ENCODE measurements at regions not wholly inside any gene's neighbourhood (a gene's known extent, or its start where the extent isn't known, plus 50 kb on each side); places are given as distances from the start of the nearest gene placed in this dataset.
"Not testable (repeated sequence)": the region's sequence is repeated elsewhere in the genome, so short reads cannot be mapped to it uniquely, and the experiment has no call there.

DNA sequence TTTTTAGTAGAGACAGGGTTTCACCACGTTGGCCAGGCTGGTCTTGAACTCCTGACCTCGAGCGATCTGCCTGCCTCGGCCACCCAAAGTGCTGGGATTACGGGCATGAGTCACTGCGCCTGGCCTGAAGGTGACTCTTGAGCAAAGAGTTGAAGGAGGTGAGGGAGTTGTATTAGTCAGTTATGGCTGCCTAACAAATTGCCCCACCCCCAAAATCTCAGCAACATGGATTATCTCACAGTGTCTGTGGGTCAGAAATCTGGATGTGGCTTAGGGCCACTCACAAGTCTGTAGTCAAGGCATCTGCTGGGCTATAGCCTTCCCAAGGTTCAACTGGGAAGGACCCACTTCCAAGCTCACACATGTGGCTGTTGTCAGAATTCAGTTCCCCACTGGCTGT lies 52.8 kb upstream of the ADGRE5 start:
- H3K27me3 Mint-ChIP-seq = peaks cover 32% of the 10 kb centered on the region
- no peak overlapping the region for H3K4me3 Mint-ChIP-seq
- H3K9me3 Mint-ChIP-seq = no peaks in the 10 kb centered on the region
- H3K27ac Mint-ChIP-seq = no peak overlapping the region
- no peaks in the 10 kb centered on the region for H3K4me1 Mint-ChIP-seq (ENCODE audit: low read depth)
- intact Hi-C loops (cut with micrococcal nuclease) = no loop called here
- H3K36me3 Mint-ChIP-seq (ENCODE audit: low read depth) = no peaks in the 10 kb centered on the region

DNA sequence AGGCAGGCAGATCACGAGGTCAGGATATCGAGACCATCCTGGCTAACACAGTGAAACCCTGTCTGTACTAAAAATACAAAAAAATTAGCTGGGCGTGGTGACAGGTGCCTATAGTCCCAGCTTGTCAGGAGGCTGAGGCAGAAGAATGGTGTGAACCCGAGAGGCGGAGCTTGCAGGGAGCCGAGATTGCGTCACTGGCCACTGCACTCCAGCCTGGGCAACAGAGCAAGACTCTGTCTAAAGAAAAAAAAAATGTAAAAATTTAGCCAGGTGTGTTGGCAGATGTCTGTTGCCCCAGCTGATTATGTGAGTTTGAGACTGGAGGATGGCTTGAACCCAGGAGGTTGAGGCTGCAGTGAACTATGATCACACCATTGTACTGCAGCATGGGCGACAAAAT lies 54.2 kb upstream of the ADGRE5 start:
- H3K9me3 Mint-ChIP-seq; H3K4me3 Mint-ChIP-seq; H3K4me1 Mint-ChIP-seq (ENCODE audit: low read depth); intact Hi-C loops (cut with micrococcal nuclease); H3K27ac Mint-ChIP-seq; H3K36me3 Mint-ChIP-seq (ENCODE audit: low read depth): not testable (repeated sequence)
- peaks cover 29% of the 10 kb centered on the region for H3K27me3 Mint-ChIP-seq

DNA sequence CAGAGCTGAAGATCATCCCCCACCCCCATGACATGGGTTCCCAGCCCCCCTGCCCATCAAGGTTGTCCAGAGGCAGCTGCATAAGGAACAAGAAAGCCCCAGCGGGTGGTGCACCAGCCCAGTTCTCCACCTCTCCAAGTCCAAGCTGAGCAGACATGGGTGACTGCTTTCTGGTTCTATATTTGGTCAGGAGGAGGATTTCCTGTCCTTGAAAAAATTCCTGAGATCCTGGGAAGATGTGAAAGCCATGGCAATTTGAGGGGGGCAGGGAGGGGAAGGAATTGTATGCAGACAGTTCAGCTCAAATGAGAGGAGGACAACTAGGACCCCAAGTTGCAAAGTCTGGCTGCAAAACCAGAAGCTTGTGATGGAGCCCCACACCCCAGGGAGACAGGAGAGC lies 55.4 kb upstream of the ADGRE5 start:
- Mint-ChIP-seq H3K27ac (no peak overlapping the region), H3K36me3 (ENCODE audit: low read depth) (no peaks in the 10 kb centered on the region), H3K27me3 (peaks cover 40% of the 10 kb centered on the region), H3K4me1 (ENCODE audit: low read depth) (no peaks in the 10 kb centered on the region), H3K9me3 (no peaks in the 10 kb centered on the region), H3K4me3 (no peak overlapping the region)
- intact Hi-C loops (cut with micrococcal nuclease) = no loop called here

DNA sequence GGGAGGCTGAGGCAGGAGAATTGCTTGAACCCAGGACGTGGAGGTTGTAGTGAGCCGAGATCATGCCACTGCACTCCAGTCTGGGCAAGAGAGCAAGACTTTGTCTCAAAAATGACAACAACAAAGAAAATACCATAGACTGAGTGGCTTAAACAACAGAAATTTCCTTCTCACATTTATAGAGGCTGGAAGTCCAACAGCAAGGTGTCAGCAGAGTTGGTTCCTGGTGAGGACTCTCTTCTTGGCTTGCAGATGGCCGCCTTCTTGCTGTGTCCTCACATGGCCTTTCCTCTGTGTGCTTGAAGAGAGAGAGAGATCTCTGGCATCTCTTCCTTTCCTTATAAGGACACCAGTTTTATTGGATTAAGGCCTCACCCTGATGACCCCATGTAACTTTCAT lies 56.1 kb upstream of the ADGRE5 start:
- Mint-ChIP-seq H3K36me3 (ENCODE audit: low read depth) (no peaks in the 10 kb centered on the region), H3K27ac (no peak overlapping the region), H3K4me1 (ENCODE audit: low read depth) (no peaks in the 10 kb centered on the region), H3K4me3 (no peak overlapping the region), H3K9me3 (peaks cover 4% of the 10 kb centered on the region), H3K27me3 (peaks cover 44% of the 10 kb centered on the region)
- intact Hi-C loops (cut with micrococcal nuclease) = no loop called here

DNA sequence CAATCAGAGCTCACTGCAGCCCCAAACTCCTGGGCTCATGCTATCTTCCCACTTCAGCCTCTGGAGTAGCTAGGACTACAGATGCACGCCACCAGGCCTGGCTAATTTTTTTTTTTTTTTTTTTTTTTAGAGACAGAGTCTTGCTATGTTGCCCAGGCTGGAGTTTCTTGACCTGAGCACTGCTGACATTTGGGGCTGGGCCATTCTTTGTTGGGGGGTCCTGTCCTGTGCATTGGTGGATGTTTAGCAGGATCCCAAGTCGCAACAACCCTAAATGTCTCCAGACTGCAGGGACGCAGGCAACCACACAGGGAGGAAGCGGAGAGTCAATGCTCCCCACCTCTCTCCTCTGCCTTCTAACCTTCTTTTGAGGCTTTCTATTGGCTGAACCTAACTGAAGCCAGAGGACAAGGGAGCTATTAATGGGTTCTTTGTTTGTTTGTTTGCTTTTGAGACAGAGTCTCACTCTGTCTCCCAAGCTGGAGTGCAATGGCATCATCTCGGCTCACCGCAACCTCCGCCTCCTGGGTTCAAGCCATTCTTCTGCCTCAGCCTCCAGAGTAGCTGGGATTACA lies 58.3 kb upstream of the ADGRE5 start:
- Mint-ChIP-seq H3K27ac (no peak overlapping the region), H3K4me1 (ENCODE audit: low read depth) (no peaks in the 10 kb centered on the region), H3K27me3 (peaks cover 52% of the 10 kb centered on the region), H3K36me3 (ENCODE audit: low read depth) (no peaks in the 10 kb centered on the region), H3K4me3 (no peak overlapping the region), H3K9me3 (peaks cover 8% of the 10 kb centered on the region)
- intact Hi-C loops (cut with micrococcal nuclease) = no loop called here

DNA sequence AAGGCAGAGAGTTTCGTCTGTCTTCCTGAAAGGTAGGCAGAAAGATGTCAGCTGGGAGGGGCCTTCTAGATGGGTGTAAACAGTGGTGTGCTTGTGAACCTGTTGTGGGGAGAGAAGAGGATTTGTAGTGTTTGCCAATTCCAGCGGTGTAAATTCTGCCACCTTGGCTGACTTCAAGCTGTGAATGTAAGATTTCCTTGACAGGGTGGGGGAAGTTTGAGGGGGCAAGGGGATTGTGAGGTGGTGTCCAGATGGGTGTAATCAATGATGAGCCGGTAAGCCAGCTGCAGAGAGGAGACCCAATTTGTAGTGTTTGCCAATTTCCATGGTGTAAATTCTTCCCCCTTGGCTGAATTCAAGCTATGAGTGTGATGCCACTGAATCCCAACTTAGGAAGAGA lies 61.0 kb upstream of the ADGRE5 start:
- Mint-ChIP-seq H3K36me3 (ENCODE audit: low read depth) (no peaks in the 10 kb centered on the region), H3K27ac (no peak overlapping the region), H3K4me3 (no peak overlapping the region), H3K27me3 (peaks cover 53% of the 10 kb centered on the region), H3K4me1 (ENCODE audit: low read depth) (no peaks in the 10 kb centered on the region), H3K9me3 (peaks cover 8% of the 10 kb centered on the region)
- intact Hi-C loops (cut with micrococcal nuclease) = no loop called here

DNA sequence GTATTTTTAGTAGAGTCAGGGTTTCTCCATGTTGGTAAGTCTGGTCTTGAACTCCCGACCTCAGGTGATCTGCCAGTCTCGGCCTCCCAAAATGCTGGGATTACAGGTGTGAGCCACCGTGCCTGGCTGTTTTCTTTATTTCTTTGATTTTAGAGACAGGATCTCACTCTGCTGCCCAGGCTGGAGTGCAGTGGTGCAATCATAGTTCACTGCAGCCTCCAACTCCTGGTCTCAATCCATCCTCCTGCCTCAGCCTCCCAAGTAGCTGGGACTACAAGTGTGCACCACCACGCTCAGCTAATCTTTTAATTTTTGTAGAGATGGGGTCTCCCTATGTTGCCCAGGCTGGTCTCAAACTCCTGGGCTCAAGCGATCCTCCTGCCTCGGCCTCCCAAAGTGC lies 61.5 kb upstream of the ADGRE5 start:
- H3K27me3 Mint-ChIP-seq = peaks cover 55% of the 10 kb centered on the region
- H3K9me3 Mint-ChIP-seq; H3K36me3 Mint-ChIP-seq (ENCODE audit: low read depth); intact Hi-C loops (cut with micrococcal nuclease); H3K27ac Mint-ChIP-seq; H3K4me1 Mint-ChIP-seq (ENCODE audit: low read depth); H3K4me3 Mint-ChIP-seq: not testable (repeated sequence)

DNA sequence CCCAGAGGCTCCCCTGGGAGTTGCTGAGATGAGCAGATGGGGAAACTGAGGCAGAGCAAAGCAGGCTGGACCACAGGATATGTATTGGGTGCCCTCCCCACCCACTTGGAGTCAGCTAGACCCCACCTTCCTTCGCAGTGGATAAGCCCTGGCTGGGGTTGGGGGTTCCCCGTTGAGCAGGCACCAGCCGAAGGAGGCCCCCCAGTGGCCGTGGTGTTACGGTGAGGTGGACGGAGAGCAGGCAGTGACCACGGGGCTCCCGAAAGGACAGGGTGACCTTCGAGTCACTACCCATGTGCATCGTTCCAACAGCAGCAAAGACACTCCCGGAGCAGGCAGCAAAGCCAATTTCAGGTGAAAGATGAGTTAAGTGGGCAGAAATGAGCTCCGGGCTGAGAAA lies 62.4 kb upstream of the ADGRE5 start:
- peaks cover 8% of the 10 kb centered on the region for H3K9me3 Mint-ChIP-seq
- H3K27ac Mint-ChIP-seq = no peak overlapping the region
- no peaks in the 10 kb centered on the region for H3K4me1 Mint-ChIP-seq (ENCODE audit: low read depth)
- no peak overlapping the region for H3K4me3 Mint-ChIP-seq
- no peaks in the 10 kb centered on the region for H3K36me3 Mint-ChIP-seq (ENCODE audit: low read depth)
- H3K27me3 Mint-ChIP-seq = peaks cover 57% of the 10 kb centered on the region
- intact Hi-C loops (cut with micrococcal nuclease) = no loop called here

DNA sequence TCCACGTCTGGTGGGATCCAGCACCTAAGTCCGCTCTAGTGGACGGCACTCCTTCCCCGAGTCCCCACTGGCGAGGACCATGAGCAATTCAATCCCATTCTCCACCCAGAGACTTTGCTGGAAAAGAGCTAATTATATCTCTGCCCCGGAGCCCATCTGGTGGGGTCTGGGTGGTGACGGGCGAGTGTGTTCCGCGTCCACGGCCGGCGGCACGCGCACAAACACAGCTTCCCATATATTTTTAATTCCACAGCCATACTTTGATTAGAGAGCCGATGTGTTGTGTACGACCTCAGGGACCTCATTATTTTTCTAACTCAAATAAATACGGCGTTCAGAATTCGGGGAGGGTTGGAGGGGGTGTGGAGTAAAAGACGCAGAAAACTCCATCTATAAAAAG lies 64.1 kb upstream of the ADGRE5 start:
- Mint-ChIP-seq H3K36me3 (ENCODE audit: low read depth) (no peaks in the 10 kb centered on the region), H3K27ac (no peak overlapping the region), H3K9me3 (peaks cover 8% of the 10 kb centered on the region)

DNA sequence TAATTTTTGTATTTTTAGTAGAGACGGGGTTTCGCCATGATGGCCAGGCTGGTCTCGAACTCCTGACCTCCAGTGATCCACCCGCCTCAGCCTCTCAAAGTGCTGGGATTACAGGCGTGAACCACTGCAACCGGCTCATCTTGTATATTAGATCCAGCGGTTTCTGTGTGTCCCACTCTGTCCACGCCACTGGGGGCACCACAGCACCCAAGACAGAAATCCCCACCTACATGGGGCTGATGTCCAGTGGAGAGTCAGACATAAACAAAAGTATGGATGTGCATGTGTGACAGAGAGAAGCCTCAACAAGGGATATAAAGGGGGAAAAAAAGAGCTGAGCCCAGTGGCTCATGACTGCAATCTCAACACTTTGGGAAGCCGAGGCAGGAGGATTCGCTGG lies 65.8 kb upstream of the ADGRE5 start:
- H3K27ac Mint-ChIP-seq = no peak overlapping the region
- no peak overlapping the region for H3K4me3 Mint-ChIP-seq
- peaks cover 1% of the 10 kb centered on the region for H3K4me1 Mint-ChIP-seq (ENCODE audit: low read depth)
- no peaks in the 10 kb centered on the region for H3K36me3 Mint-ChIP-seq (ENCODE audit: low read depth)
- peaks cover 54% of the 10 kb centered on the region for H3K27me3 Mint-ChIP-seq
- peaks cover 8% of the 10 kb centered on the region for H3K9me3 Mint-ChIP-seq
- intact Hi-C loops (cut with micrococcal nuclease) = no loop called here

More for the DNA sequence above, 64.1 kb upstream of the ADGRE5 start:
- intact Hi-C loops (cut with micrococcal nuclease) = no loop called here
- Mint-ChIP-seq H3K27me3 (peaks cover 57% of the 10 kb centered on the region), H3K4me1 (ENCODE audit: low read depth) (no peaks in the 10 kb centered on the region), H3K4me3 (no peak overlapping the region)

DNA sequence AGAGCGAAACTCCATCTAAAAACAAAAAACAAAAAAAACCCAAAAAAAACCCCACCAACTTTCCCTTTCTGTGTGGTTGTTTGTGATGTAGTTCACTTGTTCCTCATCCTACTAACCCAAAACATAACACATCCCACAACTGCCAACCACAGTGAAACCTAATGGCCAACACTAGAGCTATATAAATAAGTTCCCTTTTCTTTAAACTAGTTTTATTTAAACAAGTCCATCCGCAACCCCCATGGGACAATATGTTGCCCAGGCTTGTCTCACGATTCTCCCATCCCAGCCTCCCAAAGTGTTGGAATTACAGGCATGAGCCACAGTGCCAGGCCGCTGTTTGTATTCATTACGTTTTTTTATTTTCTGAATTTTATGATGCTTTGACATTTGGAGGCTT lies 71.2 kb upstream of the ADGRE5 start:
- Mint-ChIP-seq H3K27me3 (peaks cover 57% of the 10 kb centered on the region), H3K4me1 (ENCODE audit: low read depth) (peaks cover 21% of the 10 kb centered on the region), H3K36me3 (ENCODE audit: low read depth) (no peaks in the 10 kb centered on the region), H3K27ac (no peak overlapping the region), H3K9me3 (peaks cover 9% of the 10 kb centered on the region), H3K4me3 (no peak overlapping the region)
- intact Hi-C loops (cut with micrococcal nuclease) = no loop called here

DNA sequence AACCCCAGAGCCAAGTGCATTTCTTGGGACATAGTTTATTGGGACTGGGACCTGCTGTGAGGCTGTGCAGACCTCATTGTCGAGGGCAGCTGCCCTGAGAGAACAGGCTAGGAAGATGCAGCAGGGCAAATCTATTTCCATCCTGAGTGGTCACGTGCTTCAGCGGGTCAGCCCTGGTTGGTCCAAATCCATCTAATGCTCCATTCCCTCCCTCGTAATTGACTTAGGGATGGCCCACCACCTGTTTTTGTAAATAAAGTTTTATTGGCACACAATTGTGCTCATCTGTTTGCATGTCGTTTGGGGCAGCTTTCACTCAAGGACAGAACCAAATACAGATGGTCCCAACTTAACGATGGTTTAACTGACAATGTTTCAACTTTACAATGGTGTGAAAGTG lies 75.5 kb upstream of the ADGRE5 start:
- H3K9me3 Mint-ChIP-seq = peaks cover 9% of the 10 kb centered on the region
- intact Hi-C loops (cut with micrococcal nuclease) = no loop called here

DNA sequence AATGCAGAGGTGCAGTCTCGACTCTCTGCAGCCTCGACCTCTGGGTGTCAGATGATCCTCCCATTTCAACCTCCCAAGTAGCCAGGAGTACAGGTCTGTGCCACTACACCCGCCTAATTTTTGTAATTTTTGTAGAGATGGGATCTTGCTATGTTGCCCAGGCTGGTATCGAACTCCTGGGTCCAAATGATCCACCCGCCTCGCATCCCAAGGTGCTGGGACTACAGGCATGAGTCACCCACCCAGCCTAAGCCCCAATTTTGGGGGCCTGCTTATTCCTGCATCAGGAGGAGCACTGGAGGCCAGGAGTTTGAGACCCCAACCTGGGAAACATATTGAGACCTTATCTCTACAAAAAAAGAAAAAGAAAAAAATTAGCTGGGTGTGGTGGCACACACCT lies 80.1 kb upstream of the ADGRE5 start:
- intact Hi-C loops (cut with micrococcal nuclease) = no loop called here
- Mint-ChIP-seq H3K4me3 (no peak overlapping the region), H3K9me3 (no peaks in the 10 kb centered on the region)

More for the DNA sequence above, 75.5 kb upstream of the ADGRE5 start:
- H3K36me3 Mint-ChIP-seq (ENCODE audit: low read depth) = no peaks in the 10 kb centered on the region
- H3K27ac Mint-ChIP-seq = no peak overlapping the region
- H3K27me3 Mint-ChIP-seq = peaks cover 60% of the 10 kb centered on the region
- no peak overlapping the region for H3K4me3 Mint-ChIP-seq
- H3K4me1 Mint-ChIP-seq (ENCODE audit: low read depth) = peaks cover 21% of the 10 kb centered on the region

DNA sequence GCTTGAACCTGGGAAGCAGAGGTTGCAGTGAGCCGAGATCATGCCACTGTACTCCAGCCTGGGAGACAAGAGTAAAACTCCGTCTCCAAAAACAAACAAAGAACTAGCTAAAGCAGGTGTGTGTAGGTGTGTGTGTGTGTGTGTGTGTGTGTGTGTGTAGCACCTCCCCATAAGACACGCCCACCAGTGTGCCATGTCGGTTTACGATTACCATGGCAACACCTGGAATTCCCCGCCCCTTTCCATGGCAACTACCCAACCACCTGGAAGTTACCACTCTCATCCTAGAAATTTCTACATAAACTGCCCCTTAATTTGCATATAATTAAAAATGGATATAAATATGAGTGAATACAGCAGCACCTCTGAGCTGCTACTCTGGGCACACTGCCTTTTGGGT lies 80.9 kb upstream of the ADGRE5 start:
- Mint-ChIP-seq H3K36me3 (ENCODE audit: low read depth) (no peaks in the 10 kb centered on the region), H3K9me3 (no peaks in the 10 kb centered on the region), H3K27ac (no peak overlapping the region), H3K4me1 (ENCODE audit: low read depth) (peaks cover 5% of the 10 kb centered on the region), H3K4me3 (no peak overlapping the region), H3K27me3 (peaks cover 53% of the 10 kb centered on the region)
- intact Hi-C loops (cut with micrococcal nuclease) = no loop called here

More for the DNA sequence above, 80.1 kb upstream of the ADGRE5 start:
- H3K36me3 Mint-ChIP-seq (ENCODE audit: low read depth) = no peaks in the 10 kb centered on the region
- H3K4me1 Mint-ChIP-seq (ENCODE audit: low read depth) = peaks cover 4% of the 10 kb centered on the region
- H3K27ac Mint-ChIP-seq = no peak overlapping the region
- H3K27me3 Mint-ChIP-seq = peaks cover 58% of the 10 kb centered on the region

DNA sequence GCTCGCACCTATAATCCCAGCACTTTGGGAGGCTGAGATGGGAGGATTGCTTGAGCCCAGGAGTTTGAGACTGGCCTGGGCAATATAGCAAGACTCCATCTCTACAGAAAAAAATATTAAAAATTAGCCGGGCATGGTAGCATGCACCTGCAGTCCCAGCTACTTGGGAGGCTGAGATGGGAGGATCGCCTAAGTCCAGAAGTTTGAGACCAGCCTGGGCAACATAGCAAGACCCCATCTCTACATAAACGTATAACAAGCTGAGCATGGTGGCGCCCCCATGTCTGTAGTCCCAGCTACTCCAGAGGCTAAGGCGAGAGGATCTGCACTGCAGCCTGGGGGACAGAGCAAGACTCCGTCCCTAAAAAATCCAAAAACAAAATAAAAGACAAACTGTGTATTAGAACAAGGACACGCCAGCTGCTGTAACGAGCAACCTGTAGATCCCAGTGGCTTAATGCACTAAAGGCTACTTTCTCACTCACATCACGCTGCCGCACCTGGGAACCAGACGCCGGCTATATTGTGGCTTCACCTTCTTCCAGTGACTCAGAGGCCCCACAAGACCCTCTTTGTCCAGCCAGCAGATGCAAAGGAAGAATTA lies 81.9 kb upstream of the ADGRE5 start:
- H3K36me3 Mint-ChIP-seq (ENCODE audit: low read depth); H3K4me1 Mint-ChIP-seq (ENCODE audit: low read depth); intact Hi-C loops (cut with micrococcal nuclease); H3K27ac Mint-ChIP-seq; H3K4me3 Mint-ChIP-seq; H3K9me3 Mint-ChIP-seq: not testable (repeated sequence)
- peaks cover 44% of the 10 kb centered on the region for H3K27me3 Mint-ChIP-seq
